IMR-90 (cell line): ENCODE measurements at regions not wholly inside any gene's neighbourhood (a gene's known extent, or its start where the extent isn't known, plus 50 kb on each side); places are given as distances from the start of the nearest gene placed in this dataset.

Experiments
- CEBPB ChIP-seq: IDR thresholded peaks from 2 replicates; pipeline ENCODE4 v1.6.1; 2012; ENCODE audit warnings: low read depth, low read length, improper control_type of control experiment
- CHD1 ChIP-seq: IDR thresholded peaks from 2 replicates; pipeline ENCODE4 v1.6.1; 2012; ENCODE audit warnings: low read depth, low read length, improper control_type of control experiment
- ELK1 ChIP-seq: fragments of 150-350 bp; IDR thresholded peaks from 2 replicates; pipeline ENCODE4 v1.6.1; 2016; ENCODE audit warnings: low read depth, mild to moderate bottlenecking, low read length, moderate library complexity, borderline replicate concordance
- FOS ChIP-seq: fragments of 150-350 bp; IDR thresholded peaks from 2 replicates; pipeline ENCODE4 v1.6.1; 2016; ENCODE audit warnings: low read depth, low read length
- MXI1 ChIP-seq: IDR thresholded peaks from 2 replicates; pipeline ENCODE4 v1.6.1; 2012; ENCODE audit warnings: low read depth, mild to moderate bottlenecking, low read length, moderate library complexity, borderline replicate concordance
- POLR2A ChIP-seq: IDR thresholded peaks from 2 replicates; pipeline ENCODE4 v1.6.1; 2012; ENCODE audit warnings: mild to moderate bottlenecking, low read depth, low read length
- RAD21 ChIP-seq: IDR thresholded peaks from 2 replicates; pipeline ENCODE4 v1.6.1; 2012; ENCODE audit warnings: low read length, improper control_type of control experiment
- RCOR1 ChIP-seq: IDR thresholded peaks from 2 replicates; pipeline ENCODE4 v1.6.1; 2012; ENCODE audit warnings: mild to moderate bottlenecking, low read length, improper control_type of control experiment; ENCODE audit not compliant: insufficient replicate concordance
- RFX5 ChIP-seq: IDR thresholded peaks from 2 replicates; pipeline ENCODE4 v1.8.0; 2012; ENCODE audit warnings: low read depth, mild to moderate bottlenecking, low read length, moderate library complexity
- USF2 ChIP-seq: fragments of 150-350 bp; IDR thresholded peaks from 2 replicates; pipeline ENCODE4 v1.6.1; 2017; ENCODE audit warnings: mild to moderate bottlenecking, antibody characterized with exemption, low read length, low read depth
- TF ChIP-seq, protein P1 (sequence below): conservative IDR thresholded peaks from 2 replicates; pipeline ENCODE4 v1.5.1; 2012; ENCODE audit warnings: mild to moderate bottlenecking, low read depth, low read length, improper control_type of control experiment

DNA sequence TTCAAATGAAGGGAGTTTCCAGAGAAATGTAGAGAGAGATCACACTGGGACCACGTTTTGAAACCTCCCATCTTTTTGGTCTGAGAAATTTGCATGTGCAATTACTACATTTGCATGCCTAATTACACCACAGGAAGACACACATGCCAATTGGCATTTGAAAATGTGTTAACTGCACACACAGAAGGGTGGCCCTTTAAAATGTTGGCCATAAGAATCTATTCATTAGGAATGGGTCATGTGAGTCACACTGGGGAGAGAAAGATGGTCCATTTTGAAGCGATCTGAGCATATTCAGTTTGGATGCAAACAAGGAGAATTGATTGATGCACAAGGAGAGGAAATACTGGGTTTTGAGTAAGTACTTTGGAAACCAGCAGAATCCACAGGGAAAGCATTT, 1407.1 kb upstream of the ACVR2A start:
- TF ChIP-seq POLR2A (no peak), RFX5 (no peak), RAD21 (no peak), CEBPB (no peak), CHD1 (no peak), ELK1 (no peak), USF2 (no peak), FOS (no peak), MXI1 (no peak), RCOR1 (no peak)
- TF ChIP-seq, protein P1, sequence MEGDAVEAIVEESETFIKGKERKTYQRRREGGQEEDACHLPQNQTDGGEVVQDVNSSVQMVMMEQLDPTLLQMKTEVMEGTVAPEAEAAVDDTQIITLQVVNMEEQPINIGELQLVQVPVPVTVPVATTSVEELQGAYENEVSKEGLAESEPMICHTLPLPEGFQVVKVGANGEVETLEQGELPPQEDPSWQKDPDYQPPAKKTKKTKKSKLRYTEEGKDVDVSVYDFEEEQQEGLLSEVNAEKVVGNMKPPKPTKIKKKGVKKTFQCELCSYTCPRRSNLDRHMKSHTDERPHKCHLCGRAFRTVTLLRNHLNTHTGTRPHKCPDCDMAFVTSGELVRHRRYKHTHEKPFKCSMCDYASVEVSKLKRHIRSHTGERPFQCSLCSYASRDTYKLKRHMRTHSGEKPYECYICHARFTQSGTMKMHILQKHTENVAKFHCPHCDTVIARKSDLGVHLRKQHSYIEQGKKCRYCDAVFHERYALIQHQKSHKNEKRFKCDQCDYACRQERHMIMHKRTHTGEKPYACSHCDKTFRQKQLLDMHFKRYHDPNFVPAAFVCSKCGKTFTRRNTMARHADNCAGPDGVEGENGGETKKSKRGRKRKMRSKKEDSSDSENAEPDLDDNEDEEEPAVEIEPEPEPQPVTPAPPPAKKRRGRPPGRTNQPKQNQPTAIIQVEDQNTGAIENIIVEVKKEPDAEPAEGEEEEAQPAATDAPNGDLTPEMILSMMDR, result no peak
